Transverse colon (tissue), 4 donors: ENCODE measurements at regions not wholly inside any gene's neighbourhood (a gene's known extent, or its start where the extent isn't known, plus 50 kb on each side); places are given as distances from the start of the nearest gene placed in this dataset.

Experiments used
- EP300 ChIP-seq: sonication (generic); formaldehyde crosslinking; IDR thresholded peaks from one replicate; pipeline ENCODE4 v1.6.1; 2017; ENCODE audit warnings: antibody characterized with exemption, low read depth
- POLR2A ChIP-seq: fragments of 450-650 bp; IDR thresholded peaks from one replicate; pipeline ENCODE4 v1.6.1; 2016; ENCODE audit warnings: antibody characterized with exemption, mild to moderate bottlenecking, moderate library complexity
- POLR2AphosphoS5 ChIP-seq, 3 donors: sonication (generic); formaldehyde crosslinking; IDR thresholded peaks; one replicate each; pipeline ENCODE4 v1.6.1; 2016; ENCODE audit warnings: antibody characterized with exemption in 3 of 3
- TF ChIP-seq, protein P1 (sequence below), 5 experiments: fragments of 200-600 bp in 3 of 5; fragments of 450-650 bp in 2 of 5; sonication (generic) in 3 of 5; IDR thresholded peaks; 1 replicate in 2 of 5; 2 replicates in 3 of 5; pipeline ENCODE4 v1.5.1; 2016 to 2017; ENCODE audit warnings: antibody characterized with exemption in 5 of 5, inconsistent platforms in 3 of 5, mild to moderate bottlenecking in 2 of 5, moderate library complexity in 1 of 5

DNA sequence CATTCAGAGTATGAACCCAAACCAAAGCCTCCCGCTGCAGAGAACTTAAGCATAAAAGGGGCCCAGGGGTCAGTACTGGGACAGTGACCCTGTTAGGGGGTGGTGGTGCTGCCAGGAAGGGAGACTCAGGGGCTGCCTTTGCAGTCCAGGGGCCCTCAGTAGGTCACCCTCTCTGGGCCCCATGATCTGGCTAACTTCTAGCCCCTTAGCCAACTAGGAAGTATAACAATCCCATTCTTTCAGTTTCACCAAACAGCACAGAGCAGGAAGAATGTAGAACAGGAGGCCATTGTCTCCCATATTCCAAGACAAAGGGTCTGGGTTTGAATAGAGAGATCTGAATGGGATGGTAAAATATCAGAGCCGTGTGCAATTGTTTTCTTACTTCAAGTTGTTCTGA is 378.6 kb upstream of the C16orf82 start:
- TF ChIP-seq, protein P1, sequence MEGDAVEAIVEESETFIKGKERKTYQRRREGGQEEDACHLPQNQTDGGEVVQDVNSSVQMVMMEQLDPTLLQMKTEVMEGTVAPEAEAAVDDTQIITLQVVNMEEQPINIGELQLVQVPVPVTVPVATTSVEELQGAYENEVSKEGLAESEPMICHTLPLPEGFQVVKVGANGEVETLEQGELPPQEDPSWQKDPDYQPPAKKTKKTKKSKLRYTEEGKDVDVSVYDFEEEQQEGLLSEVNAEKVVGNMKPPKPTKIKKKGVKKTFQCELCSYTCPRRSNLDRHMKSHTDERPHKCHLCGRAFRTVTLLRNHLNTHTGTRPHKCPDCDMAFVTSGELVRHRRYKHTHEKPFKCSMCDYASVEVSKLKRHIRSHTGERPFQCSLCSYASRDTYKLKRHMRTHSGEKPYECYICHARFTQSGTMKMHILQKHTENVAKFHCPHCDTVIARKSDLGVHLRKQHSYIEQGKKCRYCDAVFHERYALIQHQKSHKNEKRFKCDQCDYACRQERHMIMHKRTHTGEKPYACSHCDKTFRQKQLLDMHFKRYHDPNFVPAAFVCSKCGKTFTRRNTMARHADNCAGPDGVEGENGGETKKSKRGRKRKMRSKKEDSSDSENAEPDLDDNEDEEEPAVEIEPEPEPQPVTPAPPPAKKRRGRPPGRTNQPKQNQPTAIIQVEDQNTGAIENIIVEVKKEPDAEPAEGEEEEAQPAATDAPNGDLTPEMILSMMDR (IDR thresholded peaks at IDR 0.05), result no peak
- TF ChIP-seq POLR2AphosphoS5 (IDR thresholded peaks at IDR 0.05) (no peak), POLR2A (no peak), EP300 (no peak)
